ENCODE measurements at regions not wholly inside any gene's neighbourhood (a gene's known extent, or its start where the extent isn't known, plus 50 kb on each side); places are given as distances from the start of the nearest gene placed in this dataset.
"Not testable (repeated sequence)": the region's sequence is repeated elsewhere in the genome, so short reads cannot be mapped to it uniquely, and the experiment has no call there.

DNA sequence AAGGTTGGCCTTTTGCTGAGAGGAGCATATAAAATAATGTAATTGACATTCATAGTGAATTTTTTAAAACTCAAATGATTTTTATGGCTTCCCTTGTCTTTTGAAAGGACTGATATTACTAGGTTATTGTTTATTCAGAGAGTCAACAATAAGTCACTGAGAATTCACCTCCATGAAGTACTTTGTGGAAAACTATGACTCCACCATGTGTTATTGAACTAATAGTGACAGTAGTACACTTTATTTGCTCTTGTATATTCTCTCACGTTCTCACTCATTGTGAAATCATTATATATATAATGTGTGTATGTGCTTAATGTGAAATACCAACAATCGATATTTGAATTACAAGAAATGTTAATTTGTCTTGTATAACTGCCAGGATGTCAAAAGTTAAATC, 267.4 kb upstream of the CCDC179 start:
- DNase-seq (ENCODE audit: insufficient read length, low spot score) (no peak), FAIRE-seq (no peak)

DNA sequence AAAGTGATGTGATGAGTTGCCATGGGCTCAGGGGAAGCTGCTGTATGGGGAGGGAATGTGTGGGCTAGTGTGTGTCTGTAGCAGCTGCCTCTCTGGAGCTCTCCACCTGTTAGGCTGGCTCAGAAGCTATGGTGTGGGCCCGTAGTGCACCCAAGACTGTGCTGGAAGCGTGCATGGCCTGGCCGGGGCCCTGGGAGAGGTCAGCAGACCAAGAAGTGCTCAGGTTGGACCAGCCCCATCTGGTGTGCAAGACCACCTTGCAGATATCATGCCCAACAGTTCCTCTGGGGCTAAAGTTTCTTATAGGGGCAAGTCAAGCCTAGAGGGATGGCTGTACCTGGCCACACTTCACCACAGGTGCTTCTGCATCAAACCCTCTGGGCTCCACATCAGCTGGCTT, 274.4 kb upstream of the CCDC179 start:
- no peak for FAIRE-seq
- no peak for DNase-seq (ENCODE audit: insufficient read length, low spot score)

DNA sequence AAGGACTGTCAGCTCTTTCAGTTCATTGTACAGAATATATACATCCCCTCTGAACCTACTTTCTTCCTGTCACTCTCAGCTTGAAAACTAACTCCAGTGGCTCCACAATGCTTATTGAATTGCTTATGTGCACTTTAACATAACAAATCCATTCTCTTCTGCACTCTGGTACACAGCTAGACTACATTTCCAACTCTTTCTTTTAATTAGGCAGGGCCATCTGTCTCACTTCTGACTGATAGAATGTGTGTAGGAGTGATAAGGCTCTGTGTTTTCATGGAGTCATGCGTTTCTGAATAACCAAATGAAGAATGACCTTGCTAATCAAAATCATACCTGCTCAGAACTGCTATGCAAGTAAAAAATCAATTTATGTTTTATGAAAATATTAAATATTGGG, 278.5 kb upstream of the CCDC179 start:
- no peak for DNase-seq (ENCODE audit: insufficient read length, low spot score)
- FAIRE-seq, result no peak

DNA sequence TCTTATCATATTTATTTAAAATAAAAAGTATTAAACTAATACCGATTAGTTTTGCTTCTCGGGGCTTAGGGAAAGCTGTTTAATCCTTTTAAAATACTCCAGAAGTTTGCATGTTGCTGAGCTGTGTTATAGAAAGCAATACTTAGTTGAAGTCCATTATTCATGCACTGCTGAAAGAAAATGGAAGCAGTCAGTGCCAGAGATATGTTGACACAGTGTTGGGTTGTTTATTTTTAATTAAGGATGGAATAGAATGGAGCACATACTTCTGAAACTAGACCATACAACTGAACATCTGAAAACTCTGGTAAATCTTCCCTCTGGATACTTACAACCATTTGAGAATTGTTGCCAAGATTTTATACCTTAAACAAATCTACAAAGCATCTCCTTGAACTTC, 282.7 kb upstream of the CCDC179 start:
- FAIRE-seq (no peak), DNase-seq (ENCODE audit: insufficient read length, low spot score) (no peak)

DNA sequence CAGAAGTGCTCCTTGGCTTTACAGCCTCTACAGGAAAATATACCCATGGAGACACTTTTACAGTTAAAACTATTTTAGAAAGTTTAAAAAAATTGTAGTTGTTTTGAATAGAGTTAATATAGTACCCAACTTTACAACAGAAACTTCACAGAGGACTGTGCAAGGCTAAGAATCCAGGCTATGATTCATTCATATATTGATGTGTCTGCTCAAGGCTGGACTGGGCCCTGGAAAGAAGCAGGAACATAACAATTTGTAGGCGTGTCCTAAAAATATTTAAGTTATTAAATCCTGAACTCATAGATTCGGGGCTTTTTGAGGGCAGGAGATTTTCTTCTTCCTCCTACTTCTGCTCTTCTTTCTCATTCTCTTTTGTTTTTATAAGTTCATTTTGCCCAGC, 291.5 kb upstream of the CCDC179 start:
- FAIRE-seq (no peak), DNase-seq (ENCODE audit: insufficient read length, low spot score) (no peak)

DNA sequence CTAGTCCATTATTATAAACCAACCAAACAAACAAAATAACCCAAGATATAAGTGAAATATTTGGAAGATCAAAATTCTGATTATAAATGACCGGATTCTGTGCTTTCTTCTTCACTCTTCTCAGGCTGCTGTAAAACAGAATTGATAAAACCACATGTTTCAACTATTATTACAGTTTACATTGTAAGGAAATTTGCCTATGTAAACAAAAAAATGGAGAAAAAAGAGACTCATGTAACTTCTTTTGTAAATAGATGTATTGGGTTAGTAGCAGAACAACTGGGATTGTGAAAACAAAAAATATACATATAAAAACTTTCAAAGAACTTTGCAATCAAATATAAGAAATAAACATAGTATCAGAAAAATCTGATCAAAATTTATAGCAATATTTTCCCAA, 295.2 kb upstream of the CCDC179 start:
- DNase-seq (ENCODE audit: insufficient read length, low spot score) (no peak), FAIRE-seq (no peak)

DNA sequence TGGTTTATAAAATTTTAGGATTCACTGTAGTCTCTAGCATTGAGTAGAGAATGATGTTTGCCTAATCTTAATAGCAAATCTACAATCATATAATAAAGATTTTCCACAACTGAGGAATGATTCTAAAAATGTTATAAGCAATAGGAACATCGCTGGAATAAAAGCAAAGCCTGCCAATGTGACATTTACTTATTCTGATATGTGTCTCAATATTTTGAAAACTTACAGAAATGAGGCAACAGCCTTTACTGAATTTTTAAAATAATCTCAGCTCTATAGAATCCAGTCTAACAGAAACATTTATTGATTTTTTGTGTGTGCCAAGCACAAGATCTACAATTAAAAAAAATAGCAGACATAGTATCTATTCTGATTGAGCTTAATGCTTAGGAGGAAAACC, 303.7 kb upstream of the CCDC179 start:
- DNase-seq (ENCODE audit: insufficient read length, low spot score) (no peak), FAIRE-seq (no peak)

DNA sequence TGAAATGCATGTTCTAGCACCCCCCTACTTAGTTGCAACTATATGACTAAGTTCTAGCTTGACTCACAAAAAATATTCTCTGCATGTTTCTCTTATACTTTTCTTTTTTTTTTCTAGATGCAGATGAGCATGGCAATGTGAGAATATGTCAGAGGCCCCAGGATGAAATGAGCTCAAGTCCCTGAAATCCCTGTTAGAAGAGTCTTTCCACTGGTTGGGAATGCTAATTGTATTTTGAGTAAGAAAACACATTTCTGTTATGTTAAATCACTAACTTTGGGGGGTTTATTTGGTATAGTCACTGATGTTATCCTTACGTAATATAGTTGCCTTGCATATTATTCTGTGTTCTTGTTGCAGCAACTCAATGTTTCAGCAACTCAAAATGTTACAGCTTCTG, 306.1 kb upstream of the CCDC179 start:
- DNase-seq (ENCODE audit: insufficient read length, low spot score) (no peak), FAIRE-seq (no peak)

DNA sequence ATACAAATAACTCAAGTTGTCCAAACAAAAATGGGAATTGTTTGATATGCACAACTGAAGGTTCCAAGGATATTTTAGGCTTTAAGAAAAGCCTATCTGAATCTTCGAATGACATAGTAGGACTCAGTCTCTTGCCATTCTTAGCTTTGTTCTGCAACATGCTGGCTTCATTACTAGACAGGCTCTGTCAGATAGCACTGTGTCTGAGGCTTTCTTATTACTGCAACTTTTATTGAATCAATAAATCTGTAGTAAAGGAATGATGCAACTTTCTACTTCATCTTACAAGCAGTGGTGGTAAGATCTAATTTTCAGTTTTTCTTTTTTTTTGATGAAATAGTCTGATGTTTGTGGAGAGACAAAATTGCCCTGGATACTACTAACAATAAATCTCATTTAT, 319.3 kb upstream of the CCDC179 start:
- no peak for FAIRE-seq
- DNase-seq (ENCODE audit: insufficient read length, low spot score), result no peak

DNA sequence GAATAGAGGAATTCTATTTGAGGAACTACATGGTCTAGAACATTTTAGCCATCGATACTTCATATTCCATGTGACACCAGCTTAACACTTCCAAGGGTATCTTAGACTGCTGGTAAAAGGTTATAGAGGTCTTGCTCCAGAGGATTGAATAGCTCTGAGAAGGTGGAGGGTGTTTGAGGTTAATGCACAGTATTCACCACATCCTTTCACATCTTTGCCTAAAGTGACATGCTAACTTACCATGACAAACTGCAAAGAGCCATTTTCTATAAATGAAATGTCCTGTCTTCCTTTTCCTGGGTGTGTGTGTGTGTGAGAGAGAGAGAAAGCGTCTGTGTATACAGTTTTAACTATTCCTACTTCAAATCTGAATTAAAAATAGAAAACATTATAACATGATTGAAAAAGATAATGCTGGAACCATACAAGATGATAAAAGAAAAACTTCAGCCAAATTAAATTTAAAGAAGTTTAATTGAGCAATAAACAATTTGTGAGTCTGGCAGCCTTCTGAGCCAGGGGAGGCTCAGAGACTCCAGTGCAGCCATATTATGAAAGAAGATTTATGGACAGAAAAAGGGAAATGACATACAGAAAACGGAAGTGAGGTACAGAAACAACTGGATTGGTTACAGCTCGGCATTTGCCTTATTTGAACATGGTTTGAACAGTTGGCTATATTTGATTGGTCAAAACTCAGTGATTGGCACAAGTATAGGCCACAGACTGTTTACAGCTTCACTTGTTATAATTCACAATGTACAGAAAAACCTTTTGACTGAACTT, 320.9 kb upstream of the CCDC179 start:
- DNase-seq (ENCODE audit: insufficient read length, low spot score) (no peak), FAIRE-seq (no peak)

DNA sequence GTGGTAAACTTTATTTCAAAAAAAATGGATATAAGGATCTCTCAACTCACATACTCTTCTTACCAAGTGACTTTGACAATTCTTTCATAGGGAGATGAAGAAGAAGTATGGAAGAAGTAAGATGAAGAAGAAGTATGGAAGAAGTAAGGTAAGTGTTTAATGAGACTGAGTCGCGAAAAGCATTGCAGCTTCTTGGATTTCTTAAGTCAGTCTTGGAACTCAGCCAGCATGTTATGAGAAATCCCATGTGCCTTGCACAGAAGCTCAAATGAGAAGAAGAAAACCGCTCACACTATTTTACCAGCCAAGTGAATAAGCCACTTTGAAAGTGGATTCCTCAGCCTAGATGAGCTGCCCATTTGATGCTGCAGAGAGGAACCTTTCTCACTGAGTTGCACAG, 332.0 kb upstream of the CCDC179 start:
- FAIRE-seq (no peak), DNase-seq (ENCODE audit: insufficient read length, low spot score) (no peak)

DNA sequence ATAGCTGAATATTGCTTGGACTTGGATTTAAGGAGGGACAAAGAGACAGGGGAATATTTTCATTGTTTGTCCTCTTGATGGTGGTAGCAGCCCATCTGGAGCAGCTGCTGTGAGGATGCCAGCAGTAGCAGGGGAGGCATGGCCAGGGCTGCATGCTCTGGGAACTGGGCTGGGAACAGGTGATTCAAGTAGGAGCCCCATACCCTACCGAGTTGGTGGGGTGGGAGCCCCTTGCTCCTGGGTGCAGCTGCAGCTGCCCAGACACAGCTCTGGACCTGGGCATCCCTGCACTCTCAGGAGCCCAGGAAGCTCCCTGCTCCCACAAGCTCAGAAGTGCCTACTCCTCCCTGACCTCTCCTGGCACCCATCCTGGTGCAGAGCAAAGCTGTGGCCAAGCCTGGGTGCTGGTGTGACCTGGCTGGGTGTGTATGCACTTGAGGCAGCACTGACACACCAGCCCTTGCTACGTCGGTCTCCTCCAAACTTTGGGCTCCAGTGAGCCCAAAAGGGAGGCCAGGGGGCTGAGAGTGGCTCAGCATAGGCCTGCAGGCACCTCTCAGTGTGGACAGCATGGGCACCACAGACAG, 341.8 kb upstream of the CCDC179 start:
- FAIRE-seq, result no peak
- no peak for DNase-seq (ENCODE audit: insufficient read length, low spot score)

DNA sequence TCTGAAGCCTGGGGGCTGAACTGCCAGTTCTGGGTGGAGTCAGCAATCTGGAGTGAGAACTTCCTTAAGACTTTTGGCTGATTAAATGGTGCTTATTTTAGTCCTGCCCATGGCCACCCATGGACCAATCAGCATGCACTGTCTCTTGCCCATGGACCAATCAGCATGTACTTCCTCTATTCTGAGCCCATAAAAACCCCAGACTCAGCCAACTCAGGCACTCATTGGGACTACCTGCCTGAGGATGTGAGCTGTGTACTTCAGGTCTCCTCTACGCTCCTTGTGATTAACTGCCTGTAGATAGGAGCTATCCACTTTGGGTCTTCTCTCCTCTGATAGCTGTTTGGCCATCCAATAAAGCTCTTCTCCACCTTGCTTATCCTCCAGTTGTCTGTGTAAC, 342.3 kb upstream of the CCDC179 start:
- no peak for DNase-seq (ENCODE audit: insufficient read length, low spot score)
- FAIRE-seq, result no peak

DNA sequence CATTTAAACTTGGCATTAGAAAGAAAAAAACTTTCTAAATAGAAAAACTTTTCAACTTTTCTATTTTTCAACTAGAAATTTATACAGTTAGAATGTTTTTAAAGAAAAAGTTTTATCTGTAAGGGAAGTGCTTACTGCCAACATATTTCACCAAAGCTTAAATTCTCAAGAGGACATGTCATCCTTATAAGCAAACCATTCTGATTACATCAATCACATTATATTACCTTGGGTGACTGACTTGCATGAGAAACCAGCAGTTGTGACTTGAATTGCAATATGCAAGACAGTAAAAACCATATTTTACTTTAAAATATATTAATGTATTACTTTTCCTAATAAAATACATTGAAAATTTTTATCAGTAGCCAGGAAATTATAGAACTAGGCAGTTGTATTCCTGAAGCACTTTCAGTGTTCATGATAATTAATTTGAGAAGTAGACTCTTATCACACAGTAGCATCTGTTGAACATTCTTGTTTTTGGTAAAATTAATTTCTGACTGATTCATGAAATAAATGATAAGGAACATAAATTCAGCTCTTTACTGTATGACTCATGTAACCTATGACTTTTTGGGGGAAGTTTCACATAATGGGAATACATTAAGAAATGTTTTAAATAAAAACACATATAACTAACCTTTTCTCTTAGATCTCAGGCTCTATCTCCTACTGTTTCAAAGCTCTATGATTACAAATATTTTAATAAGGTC, 345.0 kb upstream of the CCDC179 start:
- DNase-seq (ENCODE audit: insufficient read length, low spot score) (peak; percentile 30), FAIRE-seq (peak; percentile 55)

DNA sequence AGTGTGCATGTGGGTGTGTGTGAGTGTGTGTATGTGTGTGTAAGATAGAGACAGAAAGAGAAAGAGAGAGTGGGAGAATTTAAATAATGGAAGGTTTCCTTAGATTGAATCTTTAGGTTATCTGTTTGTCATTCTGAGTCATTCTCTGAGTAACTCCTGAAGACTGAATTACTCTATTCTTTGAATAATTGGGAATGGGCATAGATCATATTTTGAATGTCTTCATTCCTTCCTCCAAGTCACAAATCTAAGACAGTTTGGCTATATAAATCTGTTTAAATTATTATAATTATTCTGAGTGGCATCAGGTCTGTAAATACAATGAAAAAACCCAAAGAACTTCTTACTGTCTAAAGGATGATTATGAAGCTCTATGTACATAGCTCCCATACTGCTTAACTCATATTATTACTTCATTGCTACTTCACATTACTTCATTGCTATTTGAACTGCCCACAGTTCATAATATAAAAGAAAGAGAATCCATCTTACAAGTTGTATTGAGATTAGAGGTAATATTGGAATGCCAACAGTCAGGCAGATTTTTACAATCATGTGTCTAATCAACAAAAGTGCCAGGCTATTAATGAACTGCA, 346.6 kb upstream of the CCDC179 start:
- FAIRE-seq, result no peak
- DNase-seq (ENCODE audit: insufficient read length, low spot score), result no peak

DNA sequence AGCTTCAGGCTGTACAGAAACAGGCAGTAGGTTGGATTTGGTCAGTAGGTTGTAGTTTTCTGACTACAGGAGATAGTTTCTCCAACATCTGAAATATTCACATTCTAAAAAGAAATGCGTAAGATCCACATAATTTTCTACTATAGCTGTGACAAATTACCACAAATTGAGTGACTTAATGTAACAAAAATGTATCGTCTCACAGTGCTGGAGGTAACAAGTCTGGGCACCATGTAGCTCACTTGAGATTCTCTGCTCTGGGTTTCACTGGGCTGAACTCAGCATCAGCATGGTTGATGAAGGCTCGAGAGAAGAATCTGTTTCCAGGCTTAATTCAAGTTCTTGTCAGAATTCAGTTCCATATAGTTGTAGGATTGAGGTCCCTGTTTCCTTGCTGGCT, 350.9 kb upstream of the CCDC179 start:
- FAIRE-seq (no peak), DNase-seq (ENCODE audit: insufficient read length, low spot score) (no peak)

DNA sequence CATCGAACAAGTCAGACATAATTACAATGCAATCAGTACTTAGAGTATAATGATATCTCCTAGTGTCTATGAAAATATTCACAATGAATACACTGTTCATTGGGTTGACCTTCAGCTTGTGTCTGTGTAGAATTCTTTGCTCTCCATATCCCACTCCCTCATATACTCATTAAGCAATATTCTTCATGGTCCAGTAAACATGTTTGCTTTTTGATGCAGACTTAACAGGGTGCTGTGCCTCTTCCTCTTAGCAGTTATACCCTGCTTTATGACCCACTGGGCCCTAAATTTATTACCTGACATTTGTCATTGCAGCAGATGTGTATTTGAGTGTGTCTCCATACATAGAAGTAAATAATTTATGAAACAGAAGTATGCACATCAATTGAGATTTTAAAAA, 352.5 kb upstream of the CCDC179 start:
- DNase-seq (ENCODE audit: insufficient read length, low spot score) (no peak), FAIRE-seq (no peak)

DNA sequence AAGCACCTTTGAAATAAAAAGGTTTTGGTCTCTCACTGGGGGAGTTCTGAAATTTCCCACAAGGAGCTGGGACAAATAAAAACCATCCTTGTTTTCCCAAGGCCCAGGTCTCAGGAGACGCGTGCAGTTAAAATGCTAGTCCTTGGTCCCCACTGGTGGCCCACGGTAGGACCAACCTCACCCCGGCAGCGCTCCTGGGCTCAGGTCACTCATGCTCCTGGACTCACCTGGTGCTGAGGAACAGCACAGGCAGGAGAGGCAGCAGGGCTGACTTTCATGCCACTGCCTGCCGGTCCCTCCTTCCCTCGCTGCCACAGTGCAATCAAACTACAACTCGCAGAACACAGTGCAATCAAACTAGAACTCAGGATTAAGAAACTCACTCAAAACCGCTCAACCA, 356.8 kb upstream of the CCDC179 start:
- DNase-seq (ENCODE audit: insufficient read length, low spot score), result no peak
- FAIRE-seq, result no peak

DNA sequence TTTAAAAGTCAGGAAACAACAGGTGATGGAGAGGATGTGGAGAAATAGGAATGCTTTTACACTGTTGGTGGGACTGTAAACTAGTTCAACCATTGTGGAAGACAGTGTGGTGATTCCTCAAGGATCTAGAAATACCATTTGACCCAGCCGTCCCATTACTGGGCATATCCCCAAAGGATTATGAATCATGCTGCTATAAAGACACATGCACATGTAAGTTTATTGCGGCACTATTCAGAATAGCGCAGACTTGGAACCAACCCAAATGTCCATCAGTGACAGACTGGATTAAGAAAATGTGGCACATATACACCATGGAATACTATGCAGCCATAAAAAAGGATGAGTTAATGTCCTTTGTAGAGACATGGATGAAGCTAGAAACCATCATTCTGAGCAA, 359.8 kb upstream of the CCDC179 start:
- FAIRE-seq; DNase-seq (ENCODE audit: insufficient read length, low spot score): not testable (repeated sequence)

DNA sequence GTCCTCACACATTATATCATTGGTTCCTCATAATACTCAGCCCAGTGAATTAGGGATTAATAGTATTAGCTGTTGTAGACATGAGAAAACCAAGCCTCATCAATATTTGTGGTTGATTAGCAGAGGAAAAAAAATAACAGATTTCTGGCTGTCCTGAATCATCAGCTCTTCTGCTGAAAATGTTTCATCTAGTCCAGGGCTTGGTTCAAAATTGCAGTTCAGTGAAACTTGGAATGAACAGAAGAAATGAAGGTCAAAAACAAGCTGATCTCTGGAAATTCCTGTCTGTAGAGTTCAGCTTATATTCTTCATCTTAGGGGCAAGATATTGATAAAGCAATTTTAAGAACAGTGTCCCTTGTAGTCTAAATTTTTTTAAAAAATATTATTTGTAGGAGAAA, 361.1 kb upstream of the CCDC179 start:
- FAIRE-seq (no peak), DNase-seq (ENCODE audit: insufficient read length, low spot score) (no peak)

DNA sequence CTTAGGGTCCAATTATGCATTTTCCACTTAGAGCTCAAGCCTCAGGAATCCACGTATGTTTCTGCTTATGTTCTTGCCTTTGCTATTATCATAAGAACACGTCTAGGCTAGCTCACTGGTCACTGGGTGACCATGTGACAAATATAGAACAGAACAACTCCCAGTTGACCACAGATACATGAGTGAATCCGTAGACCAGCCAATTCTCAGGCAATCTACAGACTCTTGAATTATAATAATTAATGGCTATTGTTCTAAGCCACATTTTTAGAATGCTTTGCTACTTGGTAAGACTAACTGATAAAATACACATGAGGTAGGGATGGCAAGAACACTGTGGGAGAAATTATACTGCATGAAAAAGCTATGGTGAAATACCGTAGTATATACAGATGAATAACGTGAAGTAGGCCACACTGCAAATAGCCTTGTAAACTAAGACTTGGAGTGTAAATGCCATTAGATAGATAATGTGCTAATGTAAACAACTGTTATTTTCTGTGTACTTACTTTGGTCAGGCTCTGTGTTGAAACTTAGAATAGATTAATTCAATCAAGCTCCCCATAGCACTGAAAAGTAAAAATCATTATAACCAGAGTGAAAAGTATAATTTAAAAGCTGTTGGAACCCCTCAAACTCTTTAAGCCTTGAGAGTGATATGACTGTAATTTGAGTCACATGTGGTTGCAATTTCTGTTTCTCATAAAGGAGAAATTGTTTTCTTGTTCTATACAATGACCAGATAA, 366.2 kb upstream of the CCDC179 start:
- FAIRE-seq (no peak), DNase-seq (ENCODE audit: insufficient read length, low spot score) (no peak)
